Loucy (cell line): ENCODE measurements at regions not wholly inside any gene's neighbourhood (a gene's known extent, or its start where the extent isn't known, plus 50 kb on each side); places are given as distances from the start of the nearest gene placed in this dataset.

Experiments used
- CTCF ChIP-seq: fragments of 200-600 bp; sonication (generic); conservative IDR thresholded peaks from 2 replicates; pipeline ENCODE4 v1.5.1; 2014; ENCODE audit warnings: mild to moderate bottlenecking, antibody characterized with exemption, low read length
- EZH2phosphoT487 ChIP-seq: fragments of 200-600 bp; IDR thresholded peaks from 2 replicates; pipeline ENCODE4 v1.6.1; 2018; ENCODE audit warnings: antibody characterized with exemption, mild to moderate bottlenecking, moderate library complexity, borderline replicate concordance

- no peak for TF ChIP-seq CTCF
- TF ChIP-seq EZH2phosphoT487: no peak
Measured at GRCh38 chr5:8528106-8528505, 659.2 kb downstream of the MTRR start.
